A673 (cell line): ENCODE measurements at regions not wholly inside any gene's neighbourhood (a gene's known extent, or its start where the extent isn't known, plus 50 kb on each side); places are given as distances from the start of the nearest gene placed in this dataset.
"Not testable (repeated sequence)": the region's sequence is repeated elsewhere in the genome, so short reads cannot be mapped to it uniquely, and the experiment has no call there.

ENCODE experiments used
- BruUV-seq: library from RNA; stranded (reverse); fragments of 400-500 nt; replicated peaks from 2 replicates; lab custom pipeline; 2021; lab: Mats Ljungman, UMichigan
- CTCF ChIA-PET: fragments of 300-600 bp; sonication (Branson Sonifier 250); formaldehyde crosslinking; loops from one replicate; lab custom pipeline; 2022; ENCODE audit warnings: antibody characterized with exemption; lab: Charles Lee
- POLR2A ChIA-PET: fragments of 300-600 bp; sonication (Branson Sonifier 250); formaldehyde crosslinking; loops from one replicate; lab custom pipeline; 2022; ENCODE audit warnings: antibody characterized with exemption; ENCODE audit not compliant: low non-redundant PET; lab: Charles Lee
- DNase-seq: peaks from one replicate; pipeline ENCODE4 v3.0.0-alpha.2; 2015; ENCODE audit warnings: low spot score
- H3K27ac ChIP-seq: fragments of 200-600 bp; sonication (generic); 2 replicates; pipeline ENCODE4 v1.5.1; 2016; ENCODE audit warnings: mixed run types, low read depth, mild to moderate bottlenecking, mixed read lengths, antibody characterized with exemption, low read length; ENCODE audit not compliant: poor library complexity, severe bottlenecking
- H3K27me3 ChIP-seq: fragments of 200-600 bp; sonication (generic); replicated peaks from 2 replicates; pipeline ENCODE4 v1.6.1; 2017; ENCODE audit warnings: mixed run types, low read depth, mild to moderate bottlenecking, mixed read lengths, antibody characterized with exemption, low read length; ENCODE audit not compliant: insufficient read depth, poor library complexity
- H3K36me3 ChIP-seq: fragments of 200-600 bp; sonication (generic); 2 replicates; pipeline ENCODE4 v1.6.1; 2016; ENCODE audit warnings: mixed run types, mild to moderate bottlenecking, mixed read lengths, antibody characterized with exemption, low read length; ENCODE audit not compliant: insufficient read depth, poor library complexity, severe bottlenecking
- H3K4me1 ChIP-seq: fragments of 200-600 bp; sonication (generic); 2 replicates; pipeline ENCODE4 v1.6.1; 2017; ENCODE audit warnings: mixed run types, mild to moderate bottlenecking, mixed read lengths, antibody characterized with exemption, low read length; ENCODE audit not compliant: insufficient read depth, poor library complexity, severe bottlenecking
- H3K4me3 ChIP-seq: fragments of 200-600 bp; sonication (generic); 2 replicates; pipeline ENCODE4 v1.5.1; 2016; ENCODE audit warnings: low read depth, mixed run types, mild to moderate bottlenecking, mixed read lengths, low read length; ENCODE audit not compliant: poor library complexity, severe bottlenecking
- H3K9me3 ChIP-seq: fragments of 200-600 bp; sonication (generic); 2 replicates; pipeline ENCODE4 v1.6.1; 2016; ENCODE audit warnings: mixed run types, low read depth, mild to moderate bottlenecking, mixed read lengths, antibody characterized with exemption, low read length; ENCODE audit not compliant: poor library complexity, severe bottlenecking
- CTCF ChIP-seq: fragments of 300-800, 200-600 bp; sonication (generic); conservative IDR thresholded peaks from 2 replicates; pipeline ENCODE4 v1.5.1; 2017; ENCODE audit warnings: low read depth, mild to moderate bottlenecking, antibody characterized with exemption, low read length, moderate library complexity, mixed read lengths
- EZH2 ChIP-seq: fragments of 200-600 bp; sonication (generic); IDR thresholded peaks from 2 replicates; pipeline ENCODE4 v1.6.1; 2017; ENCODE audit warnings: borderline replicate concordance, low read depth, mild to moderate bottlenecking, mixed read lengths, antibody characterized with exemption, low read length; ENCODE audit not compliant: poor library complexity, severe bottlenecking
- intact Hi-C: fragments of 100-400 bp; cut with micrococcal nuclease; formaldehyde crosslinking; loops from one replicate; pipeline ENCODE4 v1.10.0; 2022; ENCODE audit not compliant: unreplicated experiment

GRCh38 chr15:81777546-81777945 lies 268.3 kb downstream of the MEX3B start:
- Histone ChIP-seq H3K27ac (no peak overlapping the region), H3K36me3 (no peaks in the 10 kb centered on the region), H3K4me1 (no peaks in the 10 kb centered on the region), H3K27me3 (no peaks in the 10 kb centered on the region), H3K9me3 (no peaks in the 10 kb centered on the region), H3K4me3 (no peak overlapping the region)
- intact Hi-C loops: no loop called here
- no TSS peak for BruUV-seq
- CTCF ChIA-PET: no interaction called here
- no peak for TF ChIP-seq CTCF
- no peak for TF ChIP-seq EZH2
- no peak for DNase-seq
- POLR2A ChIA-PET: no interaction called here

- ChIA-PET POLR2A (no interaction called here), CTCF (no interaction called here)
- H3K4me3 ChIP-seq: no peak overlapping the region
- H3K9me3 ChIP-seq: no peaks in the 10 kb centered on the region
- no peak for DNase-seq
- intact Hi-C loops: no loop called here
- no peak overlapping the region for H3K27ac ChIP-seq
- no peak for TF ChIP-seq CTCF
- no peak for TF ChIP-seq EZH2
- no peaks in the 10 kb centered on the region for H3K27me3 ChIP-seq
- no TSS peak for BruUV-seq
- no peaks in the 10 kb centered on the region for H3K4me1 ChIP-seq
- no peaks in the 10 kb centered on the region for H3K36me3 ChIP-seq
Measured at GRCh38 chr15:81776976-81777375, 268.8 kb downstream of the MEX3B start.

- POLR2A ChIA-PET, H3K27me3 ChIP-seq, intact Hi-C loops, CTCF ChIA-PET, H3K9me3 ChIP-seq, H3K4me3 ChIP-seq, BruUV-seq, H3K4me1 ChIP-seq, DNase-seq, H3K36me3 ChIP-seq, H3K27ac ChIP-seq: not testable (repeated sequence)
Measured at GRCh38 chr15:81775779-81776178, 270.0 kb downstream of the MEX3B start.

GRCh38 chr15:81774309-81774708 lies 271.5 kb downstream of the MEX3B start:
- no peak overlapping the region for H3K27ac ChIP-seq
- no peaks in the 10 kb centered on the region for H3K27me3 ChIP-seq
- no peaks in the 10 kb centered on the region for H3K36me3 ChIP-seq
- CTCF ChIA-PET: no interaction called here
- no peaks in the 10 kb centered on the region for H3K4me1 ChIP-seq
- POLR2A ChIA-PET: no interaction called here
- no peak for TF ChIP-seq CTCF
- TF ChIP-seq EZH2: no peak
- no TSS peak for BruUV-seq
- no peak for DNase-seq
- no peaks in the 10 kb centered on the region for H3K9me3 ChIP-seq
- intact Hi-C loops: no loop called here
- no peak overlapping the region for H3K4me3 ChIP-seq
